GM12865 (cell line): ENCODE measurements at regions not wholly inside any gene's neighbourhood (a gene's known extent, or its start where the extent isn't known, plus 50 kb on each side); places are given as distances from the start of the nearest gene placed in this dataset.

Experiments used
- DNase-seq: peaks from one replicate; pipeline ENCODE4 v3.0.0; 2010; ENCODE audit warnings: low read depth
- H3K4me3 ChIP-seq: 2 replicates; pipeline ENCODE4 v1.5.1; 2011; ENCODE audit warnings: mild to moderate bottlenecking, low read depth, low read length, control low read depth
- CTCF ChIP-seq: IDR thresholded peaks from 2 replicates; pipeline ENCODE4 v1.5.1; 2011; ENCODE audit warnings: low read length, control low read depth, low read depth, inconsistent platforms; ENCODE audit not compliant: insufficient read depth; ENCODE audit errors: missing control alignments

GRCh38 chr15:87489902-87490665 lies 766.5 kb downstream of the NTRK3 start:
- no peak for DNase-seq
- no peak overlapping the region for H3K4me3 ChIP-seq
- no peak for TF ChIP-seq CTCF

- H3K4me3 ChIP-seq, result no peak overlapping the region
- no peak for TF ChIP-seq CTCF
- no peak for DNase-seq
Measured at GRCh38 chr15:87489456-87489855, 767.1 kb downstream of the NTRK3 start.

- no peak overlapping the region for H3K4me3 ChIP-seq
- DNase-seq, result no peak
- TF ChIP-seq CTCF, result no peak
Measured at GRCh38 chr15:87487484-87487883, 769.1 kb downstream of the NTRK3 start.

GRCh38 chr15:87483468-87483867 lies 773.1 kb downstream of the NTRK3 start:
- no peak overlapping the region for H3K4me3 ChIP-seq
- no peak for TF ChIP-seq CTCF

GRCh38 chr15:87481126-87481525 lies 775.4 kb downstream of the NTRK3 start:
- no peak for TF ChIP-seq CTCF
- H3K4me3 ChIP-seq, result no peak overlapping the region
- DNase-seq, result no peak

More at GRCh38 chr15:87483468-87483867, 773.1 kb downstream of the NTRK3 start:
- DNase-seq, result no peak

GRCh38 chr15:87478687-87479072 lies 777.9 kb downstream of the NTRK3 start:
- no peak overlapping the region for H3K4me3 ChIP-seq
- no peak for TF ChIP-seq CTCF
- DNase-seq, result no peak
